ENCODE measurements at regions not wholly inside any gene's neighbourhood (a gene's known extent, or its start where the extent isn't known, plus 50 kb on each side); places are given as distances from the start of the nearest gene placed in this dataset.
"Not testable (repeated sequence)": the region's sequence is repeated elsewhere in the genome, so short reads cannot be mapped to it uniquely, and the experiment has no call there.

DNA sequence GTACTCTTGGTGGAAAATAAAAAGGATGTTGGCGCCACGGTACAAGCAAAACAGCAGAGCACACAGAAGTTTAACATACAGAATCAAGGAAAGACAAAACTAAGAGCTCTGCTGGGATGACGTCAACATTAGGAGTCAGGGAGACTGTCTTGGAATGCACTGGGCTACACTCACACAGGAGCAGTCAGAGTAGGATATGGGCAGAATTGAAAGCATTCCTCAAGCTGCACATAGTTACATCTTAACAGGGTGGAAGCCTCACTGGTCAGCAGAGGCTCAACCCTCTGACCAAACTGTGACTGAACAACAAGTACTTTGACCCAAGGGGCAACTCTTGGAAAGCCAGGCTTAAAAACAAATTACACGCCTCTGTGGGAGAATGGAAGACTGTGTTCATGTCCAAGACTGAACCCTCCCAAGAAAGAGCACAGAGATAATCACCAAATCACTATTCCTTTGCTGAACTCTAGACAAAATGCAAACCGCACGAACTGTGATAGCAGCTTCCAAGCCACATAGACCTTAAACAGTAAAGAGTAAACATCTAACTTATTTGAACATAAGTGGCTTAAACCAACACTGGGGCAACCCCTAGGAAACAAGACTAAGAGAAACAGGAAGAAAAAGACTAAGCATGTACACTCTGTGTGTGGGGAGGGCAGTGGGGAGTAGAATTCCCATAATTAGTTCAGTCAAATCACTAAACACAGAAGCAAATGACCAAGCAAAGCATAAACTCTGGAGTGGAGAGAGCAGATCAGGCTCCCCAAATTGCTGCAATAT, 772.7 kb downstream of the PRELID2 start:
- no peak for DNase-seq

DNA sequence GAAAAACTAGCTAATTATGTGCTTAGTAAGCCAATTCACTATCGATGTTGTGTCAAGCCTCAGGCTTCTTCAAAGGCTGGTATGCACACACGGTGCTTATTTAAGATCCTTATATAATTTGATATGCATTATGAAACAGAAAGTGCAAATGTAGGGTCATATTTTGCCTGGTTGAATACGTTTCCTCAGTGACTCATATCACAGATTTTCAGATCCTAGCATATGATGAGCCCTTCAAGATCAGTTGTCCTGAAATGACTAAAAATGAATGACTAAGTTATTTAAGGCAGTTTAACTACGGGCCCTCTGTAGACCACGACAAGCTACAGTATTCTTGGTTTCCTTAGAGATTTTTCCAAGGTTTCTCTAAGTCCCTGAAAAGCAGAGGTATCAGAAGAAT, 778.3 kb downstream of the PRELID2 start:
- no peak for DNase-seq

DNA sequence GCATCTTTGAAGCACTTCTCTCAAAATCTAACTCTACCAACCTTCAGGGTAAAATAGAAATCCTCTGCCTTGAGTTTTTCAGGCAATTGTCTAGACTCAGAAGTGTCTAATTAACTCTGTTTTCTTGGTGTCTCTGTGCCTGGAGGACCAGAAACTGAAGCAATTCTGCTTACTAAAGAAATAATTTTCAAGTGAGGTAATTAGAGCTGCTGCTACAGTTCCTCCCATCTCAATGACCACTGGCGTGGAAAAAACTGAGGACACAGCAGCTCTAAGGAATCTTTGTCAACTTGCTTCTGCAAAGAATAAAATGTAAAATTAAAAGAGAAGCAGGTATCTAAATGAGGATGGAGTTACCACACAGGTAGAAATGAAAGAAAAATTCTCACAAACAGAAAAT, 785.0 kb downstream of the PRELID2 start:
- no peak for DNase-seq

DNA sequence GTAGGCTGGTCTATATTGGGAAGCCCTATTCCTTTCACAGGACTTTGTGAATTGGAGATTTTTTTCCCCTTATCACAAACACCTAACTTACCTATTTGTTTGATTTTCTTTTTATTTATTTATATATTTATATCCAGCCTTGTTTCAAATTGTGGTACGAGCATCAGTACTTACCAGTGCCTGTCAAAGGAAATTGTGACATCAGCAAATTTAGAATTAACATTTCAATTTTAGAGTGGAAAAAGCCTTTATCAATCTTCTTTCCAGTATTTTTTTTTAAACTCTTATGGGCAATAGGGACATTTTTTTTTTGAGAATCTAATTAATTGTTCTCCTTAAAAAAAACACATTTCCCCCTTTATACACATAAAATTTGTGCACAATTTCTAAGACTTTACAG, 790.2 kb downstream of the PRELID2 start:
- DNase-seq = no peak

DNA sequence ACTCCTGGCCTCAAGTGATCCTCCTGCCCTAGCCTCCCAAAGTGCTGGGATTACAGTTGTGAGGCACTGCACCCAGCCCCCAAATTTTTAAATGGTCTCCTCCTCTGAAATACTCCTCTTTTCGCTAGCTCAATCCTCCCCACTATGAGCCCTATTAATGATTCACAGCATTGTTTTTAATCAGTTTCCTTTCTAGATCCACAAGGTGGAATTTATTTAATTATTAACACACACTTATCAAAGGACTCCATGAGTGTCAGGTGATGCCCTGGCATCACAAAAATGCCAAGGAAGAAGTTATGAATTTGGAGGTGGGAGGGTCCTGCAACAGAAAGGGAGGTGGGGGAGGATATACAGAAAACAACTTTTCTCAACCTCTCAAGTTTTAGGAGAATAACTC, 806.5 kb downstream of the PRELID2 start:
- no peak for DNase-seq

DNA sequence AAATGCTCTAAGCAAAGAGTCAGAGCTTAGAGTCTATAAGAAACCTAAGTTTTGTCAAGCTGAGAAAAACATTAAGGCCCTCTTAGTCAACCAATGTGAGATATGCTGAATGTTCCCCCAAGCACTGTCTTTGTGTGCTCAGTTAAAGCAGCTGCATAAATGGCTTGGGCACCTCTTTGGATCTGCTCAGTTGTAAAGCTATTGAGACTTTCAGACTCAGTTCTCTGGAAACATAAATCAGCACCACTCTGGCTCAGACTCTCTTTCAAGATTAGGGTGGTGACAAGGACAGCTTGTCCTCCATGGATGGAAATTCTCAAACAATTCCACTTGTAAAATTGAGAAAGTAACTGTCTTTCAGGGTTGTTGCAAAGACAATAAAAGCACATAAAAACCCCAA, 807.9 kb downstream of the PRELID2 start:
- DNase-seq = no peak

DNA sequence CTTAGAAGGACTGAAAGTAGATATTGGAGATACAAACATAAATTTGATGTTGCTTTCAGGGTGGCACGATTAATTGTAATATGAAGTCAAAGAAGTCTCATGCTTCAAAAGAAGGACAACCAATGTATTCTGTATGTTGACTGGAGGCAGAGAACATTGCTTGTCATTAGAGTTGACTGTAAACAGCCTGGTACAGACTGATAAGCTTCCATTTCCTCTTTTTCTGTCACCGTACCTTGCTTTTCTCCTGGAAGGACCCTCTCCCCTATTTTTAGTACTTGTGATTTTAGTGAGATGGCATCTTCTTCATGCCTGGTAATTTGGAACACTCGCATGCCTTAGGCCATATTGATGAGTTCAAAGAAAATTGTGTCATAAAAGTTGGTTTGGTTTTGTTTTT, 809.4 kb downstream of the PRELID2 start:
- DNase-seq = no peak

DNA sequence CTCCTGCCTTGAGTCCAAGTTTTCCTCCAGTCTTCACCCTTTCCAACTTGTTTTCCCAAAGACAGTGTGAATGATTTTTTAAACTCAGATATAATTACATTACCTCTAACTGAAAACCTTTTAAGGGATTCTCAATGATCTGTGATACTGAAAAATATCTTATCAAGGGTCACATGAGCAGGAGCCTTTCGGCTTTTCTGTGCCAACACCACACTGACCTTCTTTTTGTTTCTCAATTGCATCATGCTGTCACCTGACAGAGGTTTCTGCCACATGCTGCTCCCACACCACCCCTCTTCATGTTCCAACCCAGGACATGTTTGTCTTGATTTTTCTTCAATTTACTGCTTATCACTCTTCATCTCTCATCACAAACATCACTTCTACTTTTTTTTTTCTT, 820.0 kb downstream of the PRELID2 start:
- no peak for DNase-seq

DNA sequence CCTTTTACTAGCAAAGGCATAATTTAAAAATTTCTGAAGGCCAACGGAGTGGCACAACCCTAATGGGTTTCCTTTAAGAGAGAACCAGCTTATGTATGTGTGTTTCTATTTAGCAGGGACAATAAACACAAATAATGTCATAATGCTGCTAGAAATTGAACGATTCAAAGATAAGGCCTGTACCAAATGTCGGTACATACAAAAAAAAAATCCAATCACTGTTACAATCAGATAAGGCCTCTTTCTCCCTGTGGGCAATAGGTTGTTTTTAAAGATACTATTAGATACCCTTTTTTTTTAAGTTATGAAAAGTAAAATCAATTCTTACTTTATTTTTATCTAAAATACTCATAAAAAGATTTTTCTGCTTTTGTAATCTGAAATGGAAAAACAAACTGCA, 821.0 kb downstream of the PRELID2 start:
- no peak for DNase-seq

DNA sequence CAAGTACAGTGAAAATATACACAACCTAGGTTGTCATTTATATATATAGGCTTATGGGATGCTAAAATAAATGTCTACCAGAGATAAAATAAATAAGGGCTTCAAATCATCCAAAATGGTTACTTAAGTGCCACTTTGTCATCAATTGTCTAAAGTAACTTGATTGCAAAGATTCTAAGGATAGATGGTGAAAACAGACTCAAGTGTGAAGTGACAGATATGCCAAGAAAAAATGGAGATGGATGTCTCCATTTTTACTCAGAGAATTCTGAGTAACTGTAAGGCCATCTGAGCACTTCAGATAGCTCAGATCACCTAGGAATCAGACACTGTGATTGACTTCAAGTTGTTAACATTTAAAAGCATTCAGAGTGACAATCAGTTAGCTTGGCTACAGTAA, 824.3 kb downstream of the PRELID2 start:
- no peak for DNase-seq

DNA sequence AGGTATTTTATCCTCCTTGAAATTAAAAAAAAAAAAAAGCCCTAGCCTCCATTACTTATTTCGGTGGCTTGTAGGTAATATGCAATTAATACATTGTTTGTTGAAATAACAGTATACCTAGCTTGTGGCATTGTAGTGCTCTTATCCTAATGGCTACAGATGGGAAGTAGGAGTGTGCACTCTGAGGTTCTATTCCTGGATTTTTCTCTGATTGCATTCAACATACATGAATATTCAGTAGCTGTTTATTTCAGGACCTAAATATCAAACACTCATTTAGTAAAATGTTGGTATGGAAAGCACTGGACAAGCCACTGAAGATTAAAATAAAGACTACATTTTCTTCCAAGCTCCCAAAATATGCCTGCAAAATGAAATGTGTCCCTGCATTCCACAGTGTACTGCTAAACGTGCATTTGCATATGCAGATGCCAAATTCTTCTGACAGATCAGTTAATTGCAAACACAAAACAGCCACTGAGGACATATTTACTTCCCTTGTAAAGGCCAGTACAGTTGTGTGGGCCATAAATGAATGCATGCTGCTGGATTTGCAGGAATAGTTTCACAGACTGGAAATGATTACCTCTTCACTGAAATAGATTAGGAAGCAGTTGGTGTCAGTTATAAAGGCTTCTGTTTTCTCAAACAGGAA, 826.1 kb downstream of the PRELID2 start:
- DNase-seq = no peak

DNA sequence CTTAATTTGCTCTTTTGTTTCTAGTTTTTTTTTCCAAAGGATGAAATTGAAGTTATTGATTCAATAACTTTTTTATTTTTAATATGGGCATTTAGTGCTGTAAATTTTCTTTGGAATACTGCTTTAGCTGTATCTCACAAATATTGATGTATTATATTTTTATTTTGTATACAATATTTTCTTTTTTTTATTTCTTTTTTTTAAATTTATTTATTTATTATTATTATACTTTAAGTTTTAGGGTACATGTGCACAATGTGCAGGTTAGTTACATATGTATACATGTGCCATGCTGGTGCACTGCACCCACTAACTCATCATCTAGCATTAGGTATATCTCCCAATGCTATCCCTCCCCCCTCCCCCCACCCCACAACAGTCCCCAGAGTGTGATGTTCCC, 823.7 kb downstream of the KCTD16 start:
- not testable (repeated sequence) for DNase-seq

DNA sequence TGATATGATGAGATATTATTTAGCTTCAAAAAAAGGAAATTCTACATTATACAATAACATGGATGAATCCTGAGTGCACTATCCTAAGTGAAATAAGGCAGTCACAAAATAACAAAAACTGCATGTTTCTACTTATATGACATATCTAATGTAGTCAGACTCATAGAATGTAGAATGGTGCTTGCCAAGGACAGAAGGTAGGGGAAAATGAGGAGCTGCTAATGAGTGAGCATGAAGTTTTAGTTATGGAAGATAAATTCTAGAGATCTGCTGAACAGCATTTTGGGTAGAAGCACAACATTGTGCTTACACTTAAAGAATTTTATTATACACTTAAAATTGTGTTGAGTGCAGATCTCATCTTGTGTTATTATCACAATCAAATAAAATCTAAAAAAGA, 812.4 kb downstream of the KCTD16 start:
- DNase-seq = no peak

DNA sequence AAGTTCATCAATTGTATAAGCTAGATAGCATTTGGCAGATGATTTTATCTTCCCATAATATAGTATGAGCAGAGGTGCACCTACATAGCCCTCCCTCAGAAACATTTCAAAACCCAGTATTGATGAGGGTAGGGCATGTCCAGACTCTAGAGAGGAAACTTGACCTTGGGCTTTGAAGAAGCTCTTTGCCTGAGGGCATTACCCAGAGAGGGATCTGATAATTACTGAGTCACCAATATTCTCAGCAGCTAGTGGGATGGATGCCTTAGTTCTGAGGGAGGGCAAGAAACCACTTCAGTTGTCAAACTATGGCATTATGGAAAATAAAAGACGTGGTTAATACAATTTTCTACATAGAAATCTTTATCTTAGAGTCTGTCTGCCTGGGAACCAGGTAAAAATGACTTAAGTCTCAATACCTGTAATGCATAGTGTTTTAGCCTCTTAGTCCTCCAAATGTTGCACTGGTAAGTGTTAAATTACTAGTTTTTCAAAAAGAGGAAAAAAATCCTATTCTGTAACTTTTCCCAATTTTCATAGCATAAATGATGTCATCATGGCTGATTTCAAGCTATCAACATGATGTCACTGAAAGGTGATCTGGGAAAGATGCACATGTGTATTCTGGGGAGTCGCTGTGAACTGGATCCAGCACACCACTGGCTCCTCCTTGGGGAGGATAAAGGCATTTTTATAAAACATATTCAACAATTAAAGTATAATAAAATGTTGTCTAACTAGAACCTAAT, 809.0 kb downstream of the KCTD16 start:
- no peak for DNase-seq

DNA sequence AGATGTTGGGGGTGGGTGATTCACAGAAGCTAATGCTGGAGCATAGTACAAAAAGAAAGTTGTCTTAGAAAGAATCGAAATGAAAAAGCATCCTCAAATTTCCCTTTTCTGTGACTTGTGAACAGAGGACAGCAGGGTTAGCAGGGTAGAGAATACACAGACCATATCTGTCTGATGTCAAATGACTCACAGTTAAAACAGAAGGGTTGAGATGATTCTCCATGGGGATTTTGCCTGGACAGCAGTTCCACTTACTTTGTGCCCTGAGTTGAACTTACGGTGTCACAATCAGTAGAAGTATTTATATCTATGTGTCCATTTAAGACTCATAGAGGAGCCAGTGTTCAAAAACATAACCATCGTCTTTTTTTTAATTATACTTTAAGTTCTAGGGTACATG, 801.6 kb downstream of the KCTD16 start:
- DNase-seq = no peak

DNA sequence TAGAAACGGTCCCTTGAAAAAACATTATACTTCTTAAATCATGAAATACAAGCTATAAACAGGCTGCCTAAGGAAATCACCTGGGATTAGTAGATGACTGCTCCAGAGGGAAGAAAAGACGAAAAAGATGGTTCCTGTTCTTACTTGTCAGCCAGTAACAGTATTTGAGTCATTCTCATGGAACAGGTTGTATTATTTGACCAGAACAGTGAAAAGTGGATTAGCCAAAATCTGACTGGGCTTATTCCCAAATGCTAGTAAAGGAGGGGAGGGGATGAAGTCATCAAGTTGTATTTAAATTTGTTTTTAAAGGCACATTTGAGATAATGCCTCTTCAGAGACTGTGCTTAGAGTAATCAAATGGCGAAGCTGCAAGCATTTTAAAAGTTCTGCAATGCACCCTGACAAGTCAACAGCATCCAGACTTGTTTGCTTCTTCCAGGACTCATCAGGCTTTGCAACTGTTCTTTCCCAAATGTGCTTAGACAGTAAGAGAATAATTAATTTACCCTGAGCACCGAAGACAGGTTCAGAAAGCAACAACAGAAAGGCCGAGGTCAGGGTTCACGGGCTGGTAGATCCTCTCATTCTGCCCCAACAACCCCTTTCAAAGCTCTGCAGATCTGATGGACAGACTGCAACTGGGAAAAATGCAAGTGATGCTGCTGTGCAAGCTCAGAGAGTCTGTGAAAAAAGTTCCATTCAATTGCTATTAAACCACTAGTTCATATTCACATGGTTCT, 800.6 kb downstream of the KCTD16 start:
- no peak for DNase-seq

DNA sequence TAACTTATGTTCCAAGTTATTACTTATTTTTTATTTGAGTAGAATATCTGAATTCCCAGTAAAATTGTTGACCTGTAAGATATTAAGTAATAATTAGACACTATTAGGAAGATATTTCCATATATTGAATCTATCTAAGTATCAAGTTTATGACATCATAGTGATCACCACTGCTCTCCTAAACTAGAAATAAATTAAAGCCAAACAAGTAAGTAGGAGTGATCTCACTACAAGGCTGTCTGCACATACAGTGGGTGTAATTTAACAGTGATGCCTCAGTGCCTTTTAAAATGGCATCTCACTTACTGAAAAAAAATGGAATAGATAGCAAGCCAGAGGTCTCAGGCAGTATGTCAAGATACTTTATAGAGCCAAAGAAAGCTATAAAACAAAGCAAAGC, 789.6 kb downstream of the KCTD16 start:
- no peak for DNase-seq

DNA sequence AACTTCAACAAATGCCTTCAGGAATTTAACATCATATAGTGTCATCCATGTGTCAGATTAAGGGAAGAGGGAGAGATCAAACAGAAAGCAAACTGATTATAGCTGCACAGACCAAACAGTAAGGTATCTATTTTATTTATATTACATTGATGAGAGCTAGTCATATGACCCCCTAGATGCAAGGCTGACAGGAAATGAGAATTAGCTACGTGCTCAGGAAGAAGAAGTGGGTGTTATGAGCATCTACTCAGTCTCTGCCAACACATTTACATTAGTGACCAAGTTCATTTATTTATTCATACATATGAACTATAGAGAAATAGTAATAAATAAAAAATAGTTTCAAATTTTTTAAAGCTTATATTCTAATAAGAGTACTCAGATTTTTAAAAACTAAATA, 787.3 kb downstream of the KCTD16 start:
- no peak for DNase-seq

DNA sequence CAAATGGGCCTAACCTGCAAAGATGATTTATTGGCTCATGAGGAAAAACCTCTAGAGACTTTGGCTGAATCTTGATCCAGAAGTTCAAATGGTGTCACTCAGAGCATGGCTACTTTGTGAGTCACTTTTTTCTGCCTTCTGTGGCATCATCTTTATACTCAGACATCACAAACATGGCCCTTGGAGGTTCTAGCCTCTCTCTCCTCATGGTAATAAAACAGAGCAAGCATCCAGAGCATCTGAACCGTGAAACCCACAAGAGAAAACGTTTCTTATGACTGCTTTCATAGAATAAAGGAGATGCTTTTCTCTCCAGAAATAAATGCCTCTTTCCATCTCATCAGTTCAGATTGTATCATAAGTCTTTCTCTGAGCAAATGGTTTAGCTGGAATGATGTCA, 780.3 kb downstream of the KCTD16 start:
- no peak for DNase-seq

DNA sequence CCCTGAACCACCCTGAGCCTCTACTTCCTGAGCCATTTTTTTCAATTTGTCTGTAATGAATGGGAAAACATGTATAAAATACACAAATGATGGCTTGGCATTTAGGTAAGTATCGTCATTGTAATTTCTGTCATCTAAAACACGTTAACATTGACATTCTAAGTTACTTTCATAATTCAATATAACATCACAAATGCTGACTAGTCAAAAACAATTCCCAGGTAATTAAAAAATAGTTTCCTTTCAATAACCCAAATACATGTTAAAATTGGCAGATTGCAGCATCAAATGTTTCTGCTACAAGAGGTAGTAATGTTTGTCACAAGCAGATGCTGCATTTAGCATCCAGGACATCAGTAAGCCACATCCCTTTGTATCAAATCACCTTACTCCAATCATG, 776.4 kb downstream of the KCTD16 start:
- no peak for DNase-seq

DNA sequence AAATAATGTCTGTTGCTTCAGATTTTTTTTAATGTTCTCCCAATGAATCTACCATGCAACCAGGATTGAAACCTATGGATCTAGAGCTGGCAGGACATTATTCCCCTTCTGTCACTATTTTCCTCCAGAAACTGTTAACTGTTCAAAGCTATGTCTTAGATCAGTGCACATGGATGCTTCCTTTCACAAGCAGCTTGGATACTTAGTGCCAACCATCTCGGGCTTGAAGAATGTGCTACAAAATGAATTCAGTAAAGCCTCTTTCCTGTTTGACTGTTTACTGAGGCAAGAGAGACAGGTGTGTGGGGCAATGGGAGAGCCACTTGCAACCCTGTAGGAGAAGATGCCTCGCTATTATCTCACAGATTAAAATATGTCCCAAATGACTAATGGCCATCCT, 774.8 kb downstream of the KCTD16 start:
- DNase-seq = no peak

DNA sequence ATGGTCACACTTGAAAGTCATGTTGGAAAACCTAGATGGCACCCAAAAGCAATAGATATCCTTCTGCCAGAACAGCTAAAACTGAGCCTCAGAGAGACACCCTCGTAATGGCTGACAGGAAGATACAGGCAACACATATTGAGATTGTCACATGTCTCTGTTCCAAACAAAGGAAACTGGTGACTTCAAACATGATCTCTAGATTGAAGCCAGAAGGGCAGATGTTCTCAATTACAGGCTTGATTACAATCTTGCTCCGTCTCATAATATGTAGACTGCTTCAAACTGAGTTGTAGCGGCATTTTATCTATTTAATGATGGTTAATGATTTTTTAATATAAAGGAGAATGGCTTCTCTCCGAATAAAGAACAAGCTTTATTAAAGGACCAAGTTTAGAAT, 774.3 kb downstream of the KCTD16 start:
- DNase-seq = no peak

DNA sequence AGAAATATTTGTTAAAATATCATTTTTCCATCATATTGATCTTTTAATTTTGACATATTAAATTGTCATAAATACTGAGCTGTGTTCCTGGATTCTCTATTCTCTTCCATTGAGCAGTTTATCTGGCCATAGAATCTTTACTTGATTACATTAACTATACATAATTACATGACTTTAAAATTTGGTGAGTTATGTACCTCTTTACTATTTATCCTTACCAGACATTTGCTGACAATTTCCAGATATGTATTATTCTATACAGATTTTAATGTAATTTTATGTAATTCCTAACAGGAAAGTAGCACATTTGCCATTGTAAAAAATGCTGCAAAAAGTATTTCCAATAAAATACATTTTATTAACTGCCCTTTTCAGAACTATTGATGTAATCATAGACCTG, 770.3 kb downstream of the KCTD16 start:
- no peak for DNase-seq

DNA sequence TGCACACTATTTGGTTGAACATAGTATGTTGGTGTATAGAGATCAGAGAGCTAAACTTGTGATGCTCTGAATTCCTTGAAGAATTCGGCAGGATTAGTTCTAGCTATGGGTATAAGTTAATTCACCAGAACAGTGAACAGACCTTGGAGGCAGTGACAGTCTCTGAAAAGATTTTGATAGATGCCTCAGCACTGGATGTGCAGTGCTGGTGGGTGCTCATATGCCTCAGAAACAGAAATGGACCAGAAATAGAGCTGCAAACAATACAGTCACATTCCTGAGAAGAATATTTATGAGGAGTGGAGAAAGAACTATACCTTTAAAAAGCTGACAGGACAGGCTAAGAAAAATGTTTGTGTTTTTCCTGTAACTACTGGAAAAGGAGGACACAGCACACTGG, 747.7 kb downstream of the KCTD16 start:
- DNase-seq = no peak
